CD14-positive monocyte (primary cell): ENCODE measurements at regions not wholly inside any gene's neighbourhood (a gene's known extent, or its start where the extent isn't known, plus 50 kb on each side); places are given as distances from the start of the nearest gene placed in this dataset.
"Not testable (repeated sequence)": the region's sequence is repeated elsewhere in the genome, so short reads cannot be mapped to it uniquely, and the experiment has no call there.

Experiments
- DNase-seq, 3 donors: peaks; one replicate each; pipeline ENCODE4 v3.0.0-alpha.2; 2011 to 2022
- H2AFZ ChIP-seq: 2 replicates; pipeline ENCODE4 v1.6.0; 2012; ENCODE audit warnings: mild to moderate bottlenecking, low read depth, low read length, inconsistent platforms; ENCODE audit not compliant: insufficient read depth, poor library complexity, severe bottlenecking
- H3K27ac ChIP-seq, 2 donors: 1 replicate in 1 of 2; 2 replicates in 1 of 2; pipeline ENCODE4 v1.5.1; 2012 to 2013; ENCODE audit warnings: low read length in 2 of 2, control low read depth in 1 of 2, inconsistent platforms in 1 of 2, low read depth in 1 of 2, mild to moderate bottlenecking in 1 of 2
- H3K27me3 ChIP-seq, 2 donors: one replicate each; pipeline versions ENCODE4 v1.6.0 to v1.6.1; 2011 to 2013; ENCODE audit warnings: low read length in 2 of 2; ENCODE audit not compliant: control insufficient read depth in 2 of 2, insufficient read depth in 2 of 2
- H3K36me3 ChIP-seq, 2 donors: replicated peaks in 1 of 2; 1 replicate in 1 of 2; 2 replicates in 1 of 2; pipeline versions ENCODE4 v1.5.1 to v1.6.1; 2012 to 2013; ENCODE audit warnings: low read length in 2 of 2, control low read depth in 1 of 2, inconsistent platforms in 1 of 2, mild to moderate bottlenecking in 1 of 2; ENCODE audit not compliant: insufficient read depth in 2 of 2, control insufficient read depth in 1 of 2
- H3K4me1 ChIP-seq, 2 donors: 1 replicate in 1 of 2; 2 replicates in 1 of 2; pipeline versions ENCODE4 v1.5.1 to v1.6.1; 2012 to 2013; ENCODE audit warnings: low read length in 2 of 2, control low read depth in 1 of 2, inconsistent platforms in 1 of 2, mild to moderate bottlenecking in 1 of 2, moderate library complexity in 1 of 2; ENCODE audit not compliant: insufficient read depth in 2 of 2, control insufficient read depth in 1 of 2
- H3K4me2 ChIP-seq: replicated peaks from 2 replicates; pipeline ENCODE3; 2012; ENCODE audit warnings: low read length, moderate library complexity, mild to moderate bottlenecking; ENCODE audit not compliant: poor library complexity, severe bottlenecking; ENCODE audit errors: extremely low read depth
- H3K4me3 ChIP-seq, 3 experiments: fragments of 200-600 bp in 1 of 3; sonication (generic) in 1 of 3; replicated peaks in 1 of 3; 1 replicate in 2 of 3; 2 replicates in 1 of 3; pipeline ENCODE4 v1.5.1; 2011 to 2013; ENCODE audit warnings: low read length in 3 of 3, mild to moderate bottlenecking in 3 of 3, control low read depth in 2 of 3, low read depth in 2 of 3, inconsistent platforms in 1 of 3, moderate library complexity in 1 of 3
- H3K79me2 ChIP-seq: 2 replicates; pipeline ENCODE4 v1.6.0; 2012; ENCODE audit warnings: mild to moderate bottlenecking, control low read depth, inconsistent platforms, low read length, moderate library complexity; ENCODE audit not compliant: insufficient read depth
- H3K9ac ChIP-seq: 2 replicates; pipeline ENCODE4 v1.6.0; 2017; ENCODE audit warnings: low read length, mild to moderate bottlenecking; ENCODE audit not compliant: insufficient read depth, poor library complexity, severe bottlenecking
- H3K9me3 ChIP-seq, 2 donors: replicated peaks in 1 of 2; 1 replicate in 1 of 2; 2 replicates in 1 of 2; pipeline versions ENCODE4 v1.5.1 to v1.6.1; 2012 to 2013; ENCODE audit warnings: low read length in 2 of 2, control low read depth in 1 of 2; ENCODE audit not compliant: control insufficient read depth in 1 of 2, insufficient read depth in 1 of 2
- H4K20me1 ChIP-seq: 2 replicates; pipeline ENCODE4 v1.6.0; 2012; ENCODE audit warnings: mild to moderate bottlenecking, low read length, control low read depth, moderate library complexity; ENCODE audit not compliant: insufficient read depth
- H3K27ac Mint-ChIP-seq, 7 donors: one replicate each; pipeline ENCODE4 v1.8.0; 2020; ENCODE audit warnings: mild to moderate bottlenecking in 7 of 7, mixed read lengths in 7 of 7, moderate library complexity in 6 of 7, inconsistent platforms in 2 of 7
- H3K27me3 Mint-ChIP-seq, 3 donors: one replicate each; pipeline ENCODE4 v1.8.0; 2021 to 2022; ENCODE audit warnings: low read depth in 3 of 3, mild to moderate bottlenecking in 3 of 3, mixed read lengths in 3 of 3, moderate library complexity in 3 of 3, inconsistent platforms in 1 of 3
- H3K36me3 Mint-ChIP-seq, 2 donors: one replicate each; pipeline ENCODE4 v1.8.0; 2020; ENCODE audit warnings: mixed read lengths in 2 of 2, inconsistent platforms in 1 of 2, mild to moderate bottlenecking in 1 of 2
- H3K4me1 Mint-ChIP-seq: one replicate; pipeline ENCODE4 v1.8.0; 2020; ENCODE audit warnings: mild to moderate bottlenecking, mixed read lengths
- H3K4me3 Mint-ChIP-seq, 2 donors: one replicate each; pipeline ENCODE4 v1.8.0; 2020; ENCODE audit warnings: mild to moderate bottlenecking in 2 of 2, mixed read lengths in 2 of 2, moderate library complexity in 1 of 2
- H3K9me3 Mint-ChIP-seq, 7 donors: one replicate each; pipeline ENCODE4 v1.8.0; 2020 to 2022; ENCODE audit warnings: mixed read lengths in 7 of 7, mild to moderate bottlenecking in 6 of 7, moderate library complexity in 6 of 7, inconsistent platforms in 2 of 7
- WGBS: methylation state at CpG from one replicate; pipeline ENCODE4 v1.1.5; 2013; ENCODE audit warnings: missing lambda C conversion rate; ENCODE audit not compliant: insufficient coverage; 5-methylcytosine and 5-hydroxymethylcytosine counted together
- intact Hi-C, 2 donors: fragments of 100-400 bp; cut with micrococcal nuclease; formaldehyde crosslinking; loops; one replicate each; pipeline versions ENCODE4 v1.15.0 to v1.15.1; 2023
- TF ChIP-seq, protein P1 (sequence below): fragments of 200-600 bp; IDR thresholded peaks from one replicate; pipeline ENCODE4 v1.8.0; 2022; ENCODE audit warnings: antibody characterized with exemption, mild to moderate bottlenecking

DNA sequence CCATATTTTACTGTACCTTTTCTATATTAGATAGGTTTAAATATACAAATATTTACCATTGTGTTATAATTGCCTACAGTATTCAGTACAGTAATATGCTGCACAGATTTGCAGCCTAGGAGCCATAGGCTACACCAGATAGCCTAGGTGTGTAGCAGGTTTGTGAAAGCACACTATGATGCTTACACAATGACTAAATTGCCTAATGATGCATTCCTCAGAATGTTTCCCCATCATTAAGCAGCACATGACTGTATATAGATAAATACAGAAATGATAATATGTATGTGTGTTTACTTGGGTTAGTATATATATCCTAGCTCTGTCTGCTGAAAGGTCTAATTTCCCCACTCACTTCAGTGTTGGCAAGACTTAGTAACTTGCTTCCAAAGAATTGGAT, 65.8 kb downstream of the MYL3 start:
- Histone ChIP-seq H2AFZ (no peak overlapping the region), H4K20me1 (no peaks in the 10 kb centered on the region), H3K79me2 (no peaks in the 10 kb centered on the region), H3K36me3 (no peaks in the 10 kb centered on the region), H3K4me1 (no peaks in the 10 kb centered on the region), H3K9ac (no peak overlapping the region), H3K4me3 (no peak overlapping the region), H3K9me3 (no peaks in the 10 kb centered on the region), H3K27ac (no peak overlapping the region), H3K27me3 (peaks cover 10 to 24% of the 10 kb centered on the region in 2 donors), H3K4me2 (no peak overlapping the region)
- peaks cover 0 to 10% (median 5%) of the 10 kb centered on the region in 7 donors for H3K9me3 Mint-ChIP-seq
- no peaks in the 10 kb centered on the region for H3K4me1 Mint-ChIP-seq
- H3K27me3 Mint-ChIP-seq, result peaks cover 4 to 32% (median 14%) of the 10 kb centered on the region in 3 donors
- TF ChIP-seq, protein P1, sequence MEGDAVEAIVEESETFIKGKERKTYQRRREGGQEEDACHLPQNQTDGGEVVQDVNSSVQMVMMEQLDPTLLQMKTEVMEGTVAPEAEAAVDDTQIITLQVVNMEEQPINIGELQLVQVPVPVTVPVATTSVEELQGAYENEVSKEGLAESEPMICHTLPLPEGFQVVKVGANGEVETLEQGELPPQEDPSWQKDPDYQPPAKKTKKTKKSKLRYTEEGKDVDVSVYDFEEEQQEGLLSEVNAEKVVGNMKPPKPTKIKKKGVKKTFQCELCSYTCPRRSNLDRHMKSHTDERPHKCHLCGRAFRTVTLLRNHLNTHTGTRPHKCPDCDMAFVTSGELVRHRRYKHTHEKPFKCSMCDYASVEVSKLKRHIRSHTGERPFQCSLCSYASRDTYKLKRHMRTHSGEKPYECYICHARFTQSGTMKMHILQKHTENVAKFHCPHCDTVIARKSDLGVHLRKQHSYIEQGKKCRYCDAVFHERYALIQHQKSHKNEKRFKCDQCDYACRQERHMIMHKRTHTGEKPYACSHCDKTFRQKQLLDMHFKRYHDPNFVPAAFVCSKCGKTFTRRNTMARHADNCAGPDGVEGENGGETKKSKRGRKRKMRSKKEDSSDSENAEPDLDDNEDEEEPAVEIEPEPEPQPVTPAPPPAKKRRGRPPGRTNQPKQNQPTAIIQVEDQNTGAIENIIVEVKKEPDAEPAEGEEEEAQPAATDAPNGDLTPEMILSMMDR, result no peak
- H3K36me3 Mint-ChIP-seq, result no peaks in the 10 kb centered on the region
- no peak overlapping the region for H3K4me3 Mint-ChIP-seq
- intact Hi-C loops, result no loop called here
- no peak overlapping the region for H3K27ac Mint-ChIP-seq
- no peak for DNase-seq

DNA sequence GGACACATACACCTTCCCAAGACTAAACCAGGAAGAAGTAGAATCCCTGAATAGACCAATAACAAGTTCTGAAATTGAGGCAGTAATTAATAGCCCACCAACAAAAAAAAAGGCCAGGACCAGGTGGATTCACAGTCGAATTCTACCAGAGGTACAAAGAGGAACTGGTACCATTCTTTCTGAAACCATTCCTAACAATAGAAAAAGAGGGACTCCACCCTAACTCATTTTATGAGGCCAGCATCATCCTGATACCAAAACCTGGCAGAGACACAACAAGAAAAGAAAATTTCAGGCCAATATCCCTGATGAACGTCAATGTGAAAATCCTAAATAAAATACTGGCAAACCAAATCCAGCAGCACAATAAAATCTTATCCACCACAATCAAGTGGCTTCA, 69.9 kb downstream of the MYL3 start:
- H3K27ac ChIP-seq, H3K9ac ChIP-seq, intact Hi-C loops, H3K4me1 ChIP-seq, DNase-seq, H3K4me2 ChIP-seq, H3K4me3 ChIP-seq, H3K9me3 ChIP-seq, H3K27ac Mint-ChIP-seq, H3K27me3 ChIP-seq, H3K79me2 ChIP-seq, H3K4me1 Mint-ChIP-seq, H2AFZ ChIP-seq, H3K4me3 Mint-ChIP-seq, H3K36me3 ChIP-seq, H3K36me3 Mint-ChIP-seq, H4K20me1 ChIP-seq: not testable (repeated sequence)
- peaks cover 7 to 15% (median 14%) of the 10 kb centered on the region in 3 donors for H3K27me3 Mint-ChIP-seq
- WGBS, result 80% methylated on average over 1 of the region's 2 CpGs
- peaks cover 0 to 13% (median 6%) of the 10 kb centered on the region in 7 donors for H3K9me3 Mint-ChIP-seq
